Neural cell (in vitro differentiated cells): ENCODE measurements at regions not wholly inside any gene's neighbourhood (a gene's known extent, or its start where the extent isn't known, plus 50 kb on each side); places are given as distances from the start of the nearest gene placed in this dataset.
"Not testable (repeated sequence)": the region's sequence is repeated elsewhere in the genome, so short reads cannot be mapped to it uniquely, and the experiment has no call there.

Experiments
- H2AFZ ChIP-seq: fragments of 200-600, 300-800 bp; sonication (generic), shearing (Covaris generic); 2 replicates; pipeline ENCODE4 v1.6.0; 2014; ENCODE audit warnings: low read depth, mild to moderate bottlenecking, antibody characterized with exemption, low read length, moderate library complexity
- H3F3A ChIP-seq: fragments of 200-600 bp; shearing (Covaris generic); 2 replicates; pipeline ENCODE4 v1.6.1; 2016; ENCODE audit warnings: mild to moderate bottlenecking, moderate library complexity, mixed read lengths, antibody characterized with exemption, low read length; ENCODE audit not compliant: insufficient read depth, poor library complexity, severe bottlenecking
- H3K27ac ChIP-seq: fragments of 200-600, 300-800 bp; sonication (generic), shearing (Covaris generic); 2 replicates; pipeline ENCODE4 v1.5.1; 2014; ENCODE audit warnings: mild to moderate bottlenecking, low read length, moderate library complexity
- H3K27me3 ChIP-seq: fragments of 300-800, 200-600 bp; sonication (generic), shearing (Covaris generic); 2 replicates; pipeline ENCODE4 v1.6.0; 2014; ENCODE audit warnings: mild to moderate bottlenecking, low read depth, low read length, moderate library complexity; ENCODE audit not compliant: insufficient read depth
- H3K36me3 ChIP-seq: fragments of 300-800, 200-600 bp; sonication (generic), shearing (Covaris generic); 2 replicates; pipeline ENCODE4 v1.5.1; 2014; ENCODE audit warnings: mild to moderate bottlenecking, antibody characterized with exemption, low read length, moderate library complexity; ENCODE audit not compliant: insufficient read depth
- H3K4me2 ChIP-seq: fragments of 300-800, 200-600 bp; sonication (generic), shearing (Covaris generic); 2 replicates; pipeline ENCODE4 v1.6.0; 2014; ENCODE audit warnings: mild to moderate bottlenecking, low read length
- H3K4me3 ChIP-seq: fragments of 300-800, 200-600 bp; sonication (generic), shearing (Covaris generic); 2 replicates; pipeline ENCODE4 v1.5.1; 2014; ENCODE audit warnings: mild to moderate bottlenecking, low read length, moderate library complexity
- H3K79me2 ChIP-seq: fragments of 200-600 bp; shearing (Covaris generic); replicated peaks from 2 replicates; pipeline ENCODE4 v1.6.0; 2014; ENCODE audit warnings: mild to moderate bottlenecking, low read length, moderate library complexity; ENCODE audit not compliant: insufficient read depth
- H3K9ac ChIP-seq: fragments of 300-800, 200-600 bp; sonication (generic), shearing (Covaris generic); 2 replicates; pipeline ENCODE4 v1.6.1; 2016; ENCODE audit warnings: mild to moderate bottlenecking, low read length, mixed read lengths
- H3K9me2 ChIP-seq: fragments of 200-600 bp; shearing (Covaris generic); 2 replicates; pipeline ENCODE4 v1.6.1; 2016; ENCODE audit warnings: mild to moderate bottlenecking, low read length, mixed read lengths; ENCODE audit not compliant: insufficient read depth
- H3K9me3 ChIP-seq: fragments of 200-600, 300-800 bp; sonication (generic), shearing (Covaris generic); 2 replicates; pipeline ENCODE4 v1.6.1; 2016; ENCODE audit warnings: mild to moderate bottlenecking, mixed run types, low read length, moderate library complexity, mixed read lengths
- H4K20me1 ChIP-seq: fragments of 200-600 bp; shearing (Covaris generic); 2 replicates; pipeline ENCODE4 v1.6.1; 2016; ENCODE audit warnings: mild to moderate bottlenecking, mixed run types; ENCODE audit not compliant: insufficient read depth
- EP300 ChIP-seq: fragments of 450-650 bp; conservative IDR thresholded peaks from 2 replicates; pipeline ENCODE4 v1.6.1; 2014; ENCODE audit warnings: antibody characterized with exemption, mild to moderate bottlenecking, moderate library complexity; ENCODE audit not compliant: poor library complexity, severe bottlenecking
- EZH2 ChIP-seq: fragments of 200-600, 300-800 bp; shearing (Covaris generic), sonication (generic); IDR thresholded peaks from 2 replicates; pipeline ENCODE4 v1.6.1; 2014; ENCODE audit warnings: antibody characterized with exemption, low read length, borderline replicate concordance, mild to moderate bottlenecking; ENCODE audit not compliant: insufficient read depth, poor library complexity, severe bottlenecking
- MXI1 ChIP-seq: fragments of 450-650 bp; conservative IDR thresholded peaks from 2 replicates; pipeline ENCODE4 v1.6.1; 2014; ENCODE audit warnings: antibody characterized with exemption, mild to moderate bottlenecking; ENCODE audit not compliant: poor library complexity, severe bottlenecking
- POLR2AphosphoS5 ChIP-seq: IDR thresholded peaks from 2 replicates; pipeline ENCODE4 v1.6.1; 2012
- RAD21 ChIP-seq: fragments of 450-650 bp; conservative IDR thresholded peaks from 2 replicates; pipeline ENCODE4 v1.6.1; 2014; ENCODE audit warnings: antibody characterized with exemption, mild to moderate bottlenecking, moderate library complexity
- SMC3 ChIP-seq: fragments of 450-650 bp; conservative IDR thresholded peaks from 2 replicates; pipeline ENCODE4 v1.6.1; 2014; ENCODE audit warnings: antibody characterized with exemption, mild to moderate bottlenecking, moderate library complexity; ENCODE audit not compliant: poor library complexity
- TAF1 ChIP-seq: IDR thresholded peaks from 2 replicates; pipeline ENCODE4 v1.6.1; 2012; ENCODE audit warnings: low read depth
- TF ChIP-seq, protein P1 (sequence below): fragments of 450-650 bp; IDR thresholded peaks from 2 replicates; pipeline ENCODE4 v1.5.1; 2014; ENCODE audit warnings: antibody characterized with exemption, mild to moderate bottlenecking, moderate library complexity; ENCODE audit not compliant: poor library complexity, severe bottlenecking
- TF ChIP-seq, protein P2 (sequence below): IDR thresholded peaks from 2 replicates; pipeline ENCODE4 v1.6.1; 2012; ENCODE audit warnings: borderline replicate concordance

DNA sequence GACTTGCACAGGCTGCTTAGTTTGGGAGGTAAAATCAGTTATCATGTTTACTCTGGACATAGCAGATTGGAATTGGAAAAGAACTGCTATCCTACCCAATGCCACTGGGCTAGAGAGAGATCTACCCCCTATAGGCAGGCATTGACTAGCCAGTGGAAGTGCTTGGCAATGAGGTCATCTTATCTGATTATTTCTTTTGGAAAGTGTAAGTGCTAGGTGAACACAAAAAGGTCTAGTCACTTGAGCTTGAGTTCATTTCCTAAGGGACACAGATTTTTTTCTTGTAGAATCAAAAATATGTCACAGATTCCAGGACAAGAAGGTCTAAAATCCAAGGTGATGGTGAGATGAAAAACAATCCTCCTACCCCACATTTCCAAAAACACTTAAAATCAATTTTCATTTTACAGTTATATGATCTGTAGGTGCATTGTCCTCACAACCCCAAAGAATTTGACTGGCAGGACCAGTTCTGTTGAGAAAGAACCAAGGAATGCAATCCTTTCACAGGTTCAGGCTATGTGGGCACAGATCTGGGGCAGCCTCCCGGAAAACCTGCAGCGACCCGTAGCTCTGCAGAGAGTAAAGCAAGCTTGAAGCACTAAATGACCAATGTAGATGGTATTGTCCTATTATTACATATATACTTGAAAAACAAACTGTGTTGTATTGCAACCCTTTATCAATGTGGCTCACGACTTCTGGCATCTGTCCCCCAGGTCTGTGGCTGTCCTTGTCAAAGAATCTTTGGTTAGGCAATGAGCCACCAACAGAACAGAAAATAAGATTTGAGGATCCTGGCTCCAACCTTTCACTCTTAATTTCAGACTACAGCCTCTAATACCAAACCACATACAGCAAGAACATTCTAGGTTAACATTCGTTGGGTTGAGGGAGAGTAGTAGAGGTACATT is 67.3 kb upstream of the ADTRP start:
- no peak overlapping the region for H3K4me2 ChIP-seq
- no peaks in the 10 kb centered on the region for H3K36me3 ChIP-seq
- H3K9me3 ChIP-seq, result no peaks in the 10 kb centered on the region
- H3K27me3 ChIP-seq, result no peaks in the 10 kb centered on the region
- no peaks in the 10 kb centered on the region for H4K20me1 ChIP-seq
- TF ChIP-seq EP300 (no peak), POLR2AphosphoS5 (no peak)
- TF ChIP-seq, protein P1, sequence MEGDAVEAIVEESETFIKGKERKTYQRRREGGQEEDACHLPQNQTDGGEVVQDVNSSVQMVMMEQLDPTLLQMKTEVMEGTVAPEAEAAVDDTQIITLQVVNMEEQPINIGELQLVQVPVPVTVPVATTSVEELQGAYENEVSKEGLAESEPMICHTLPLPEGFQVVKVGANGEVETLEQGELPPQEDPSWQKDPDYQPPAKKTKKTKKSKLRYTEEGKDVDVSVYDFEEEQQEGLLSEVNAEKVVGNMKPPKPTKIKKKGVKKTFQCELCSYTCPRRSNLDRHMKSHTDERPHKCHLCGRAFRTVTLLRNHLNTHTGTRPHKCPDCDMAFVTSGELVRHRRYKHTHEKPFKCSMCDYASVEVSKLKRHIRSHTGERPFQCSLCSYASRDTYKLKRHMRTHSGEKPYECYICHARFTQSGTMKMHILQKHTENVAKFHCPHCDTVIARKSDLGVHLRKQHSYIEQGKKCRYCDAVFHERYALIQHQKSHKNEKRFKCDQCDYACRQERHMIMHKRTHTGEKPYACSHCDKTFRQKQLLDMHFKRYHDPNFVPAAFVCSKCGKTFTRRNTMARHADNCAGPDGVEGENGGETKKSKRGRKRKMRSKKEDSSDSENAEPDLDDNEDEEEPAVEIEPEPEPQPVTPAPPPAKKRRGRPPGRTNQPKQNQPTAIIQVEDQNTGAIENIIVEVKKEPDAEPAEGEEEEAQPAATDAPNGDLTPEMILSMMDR, result no peak
- H3K79me2 ChIP-seq, result no peaks in the 10 kb centered on the region
- no peak overlapping the region for H3K9ac ChIP-seq
- H3F3A ChIP-seq, result no peaks in the 10 kb centered on the region
- H3K27ac ChIP-seq, result no peak overlapping the region
- H2AFZ ChIP-seq, result no peak overlapping the region
- H3K4me3 ChIP-seq, result no peak overlapping the region
- H3K9me2 ChIP-seq, result no peaks in the 10 kb centered on the region

DNA sequence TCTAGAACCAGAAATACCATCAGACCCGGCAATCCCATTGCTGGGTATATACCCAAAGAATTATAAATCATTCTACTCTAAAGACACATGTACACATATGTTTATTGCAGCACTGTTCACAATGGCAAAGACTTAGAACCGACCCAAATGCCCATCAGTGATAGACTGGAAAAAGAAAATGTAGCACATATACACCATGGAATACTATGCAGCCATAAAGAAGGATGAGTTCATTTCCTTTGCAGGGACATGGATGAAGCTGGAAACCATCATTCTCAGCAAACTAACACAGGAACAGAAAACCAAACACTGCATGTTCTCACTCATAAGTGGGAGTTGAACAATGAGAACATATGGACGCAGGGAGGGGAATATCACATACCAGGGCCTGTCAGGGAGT is 64.2 kb upstream of the ADTRP start:
- not testable (repeated sequence) for H3F3A ChIP-seq, H3K9me2 ChIP-seq, H3K27ac ChIP-seq, H2AFZ ChIP-seq, H3K27me3 ChIP-seq, H3K36me3 ChIP-seq, H3K4me3 ChIP-seq, H3K79me2 ChIP-seq, H3K9me3 ChIP-seq, H4K20me1 ChIP-seq, H3K9ac ChIP-seq, H3K4me2 ChIP-seq

DNA sequence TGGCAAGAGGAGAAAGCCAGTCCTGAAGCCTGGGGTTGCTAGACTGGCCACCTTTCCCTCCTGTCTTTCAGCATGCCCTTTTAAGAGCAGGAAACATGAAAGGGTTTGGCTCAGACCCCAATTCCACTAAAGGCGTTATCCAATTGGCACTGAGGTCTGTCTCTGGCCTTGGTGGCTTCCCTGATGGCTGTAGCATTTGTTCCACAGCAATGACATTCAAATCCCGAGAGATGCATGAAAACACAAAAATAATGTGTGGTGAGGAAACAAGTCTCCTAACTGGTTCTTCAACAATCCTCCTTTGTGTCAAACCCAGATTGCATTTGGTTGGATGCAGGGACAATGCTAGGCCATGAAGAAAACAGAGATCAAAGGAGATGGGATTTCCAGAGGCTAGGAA is 56.5 kb upstream of the ADTRP start:
- TF ChIP-seq EZH2, result no peak
- TF ChIP-seq, protein P1, result no peak
- TF ChIP-seq EP300, result no peak
- no peak for TF ChIP-seq POLR2AphosphoS5
- no peak for TF ChIP-seq RAD21
- no peak for TF ChIP-seq TAF1
- TF ChIP-seq, protein P2, sequence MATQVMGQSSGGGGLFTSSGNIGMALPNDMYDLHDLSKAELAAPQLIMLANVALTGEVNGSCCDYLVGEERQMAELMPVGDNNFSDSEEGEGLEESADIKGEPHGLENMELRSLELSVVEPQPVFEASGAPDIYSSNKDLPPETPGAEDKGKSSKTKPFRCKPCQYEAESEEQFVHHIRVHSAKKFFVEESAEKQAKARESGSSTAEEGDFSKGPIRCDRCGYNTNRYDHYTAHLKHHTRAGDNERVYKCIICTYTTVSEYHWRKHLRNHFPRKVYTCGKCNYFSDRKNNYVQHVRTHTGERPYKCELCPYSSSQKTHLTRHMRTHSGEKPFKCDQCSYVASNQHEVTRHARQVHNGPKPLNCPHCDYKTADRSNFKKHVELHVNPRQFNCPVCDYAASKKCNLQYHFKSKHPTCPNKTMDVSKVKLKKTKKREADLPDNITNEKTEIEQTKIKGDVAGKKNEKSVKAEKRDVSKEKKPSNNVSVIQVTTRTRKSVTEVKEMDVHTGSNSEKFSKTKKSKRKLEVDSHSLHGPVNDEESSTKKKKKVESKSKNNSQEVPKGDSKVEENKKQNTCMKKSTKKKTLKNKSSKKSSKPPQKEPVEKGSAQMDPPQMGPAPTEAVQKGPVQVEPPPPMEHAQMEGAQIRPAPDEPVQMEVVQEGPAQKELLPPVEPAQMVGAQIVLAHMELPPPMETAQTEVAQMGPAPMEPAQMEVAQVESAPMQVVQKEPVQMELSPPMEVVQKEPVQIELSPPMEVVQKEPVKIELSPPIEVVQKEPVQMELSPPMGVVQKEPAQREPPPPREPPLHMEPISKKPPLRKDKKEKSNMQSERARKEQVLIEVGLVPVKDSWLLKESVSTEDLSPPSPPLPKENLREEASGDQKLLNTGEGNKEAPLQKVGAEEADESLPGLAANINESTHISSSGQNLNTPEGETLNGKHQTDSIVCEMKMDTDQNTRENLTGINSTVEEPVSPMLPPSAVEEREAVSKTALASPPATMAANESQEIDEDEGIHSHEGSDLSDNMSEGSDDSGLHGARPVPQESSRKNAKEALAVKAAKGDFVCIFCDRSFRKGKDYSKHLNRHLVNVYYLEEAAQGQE, result no peak
- TF ChIP-seq SMC3, result no peak
- TF ChIP-seq MXI1, result no peak
- no peaks in the 10 kb centered on the region for H3F3A ChIP-seq

More for the DNA sequence above, 56.5 kb upstream of the ADTRP start:
- no peak overlapping the region for H2AFZ ChIP-seq
- H3K27me3 ChIP-seq, result no peaks in the 10 kb centered on the region
- no peak overlapping the region for H3K4me2 ChIP-seq
- H3K9ac ChIP-seq, result no peak overlapping the region
- no peaks in the 10 kb centered on the region for H3K9me3 ChIP-seq
- no peaks in the 10 kb centered on the region for H3K36me3 ChIP-seq
- no peaks in the 10 kb centered on the region for H3K79me2 ChIP-seq
- H3K9me2 ChIP-seq, result no peaks in the 10 kb centered on the region
- no peak overlapping the region for H3K27ac ChIP-seq
- H3K4me3 ChIP-seq, result no peak overlapping the region
- no peaks in the 10 kb centered on the region for H4K20me1 ChIP-seq
